GM18508 (cell line): ENCODE measurements at regions not wholly inside any gene's neighbourhood (a gene's known extent, or its start where the extent isn't known, plus 50 kb on each side); places are given as distances from the start of the nearest gene placed in this dataset.
"Not testable (repeated sequence)": the region's sequence is repeated elsewhere in the genome, so short reads cannot be mapped to it uniquely, and the experiment has no call there.

ENCODE experiments used
- ATAC-seq: cut with Tn5 transposase; IDR thresholded peaks from one replicate; pipeline ENCODE4 v1.9.1; 2021; ENCODE audit warnings: moderate number of reproducible peaks; ENCODE audit not compliant: insufficient read depth, unreplicated experiment

- ATAC-seq: no peak
Observed at GRCh38 chr12:42030588-42030987, 114.1 kb downstream of the GXYLT1 start.

- ATAC-seq: no peak
Observed at GRCh38 chr12:42027546-42027945, 117.1 kb downstream of the GXYLT1 start.

- ATAC-seq: no peak
Observed at GRCh38 chr12:42024495-42024830, 120.2 kb downstream of the GXYLT1 start.

- ATAC-seq: peak; percentile 90
Observed at GRCh38 chr12:42023733-42024494, 120.8 kb downstream of the GXYLT1 start.

GRCh38 chr12:42021937-42022336 is 122.7 kb downstream of the GXYLT1 start:
- not testable (repeated sequence) for ATAC-seq

- no peak for ATAC-seq
Observed at GRCh38 chr12:42021469-42021868, 123.2 kb downstream of the GXYLT1 start.

GRCh38 chr12:42020226-42020625 is 124.4 kb downstream of the GXYLT1 start:
- ATAC-seq: no peak

- ATAC-seq: no peak
Observed at GRCh38 chr12:42019746-42020145, 124.9 kb downstream of the GXYLT1 start.

GRCh38 chr12:42017051-42017450 is 127.6 kb downstream of the GXYLT1 start:
- ATAC-seq: no peak

GRCh38 chr12:42015051-42015461 is 129.6 kb downstream of the GXYLT1 start:
- no peak for ATAC-seq

- ATAC-seq: not testable (repeated sequence)
Observed at GRCh38 chr12:42012501-42012900, 132.2 kb downstream of the GXYLT1 start.

- no peak for ATAC-seq
Observed at GRCh38 chr12:42010715-42011114, 134.0 kb downstream of the GXYLT1 start.

- ATAC-seq: no peak
Observed at GRCh38 chr12:42010257-42010656, 134.4 kb downstream of the GXYLT1 start.

GRCh38 chr12:42008996-42009395 is 135.7 kb downstream of the GXYLT1 start:
- ATAC-seq: no peak

GRCh38 chr12:42003031-42003430 is 141.6 kb downstream of the GXYLT1 start:
- ATAC-seq: no peak

GRCh38 chr12:42002563-42002962 is 142.1 kb downstream of the GXYLT1 start:
- no peak for ATAC-seq

GRCh38 chr12:41998436-41998835 is 146.2 kb downstream of the GXYLT1 start:
- ATAC-seq: no peak

GRCh38 chr12:41993283-41993682 is 151.4 kb downstream of the GXYLT1 start:
- ATAC-seq: no peak

- ATAC-seq: no peak
Observed at GRCh38 chr12:41992692-41993215, 151.9 kb downstream of the GXYLT1 start.

GRCh38 chr12:41992022-41992421 is 152.7 kb downstream of the GXYLT1 start:
- ATAC-seq: no peak

- ATAC-seq: no peak
Observed at GRCh38 chr12:41988715-41989114, 156.0 kb downstream of the GXYLT1 start.

GRCh38 chr12:41986513-41986912 is 158.2 kb downstream of the GXYLT1 start:
- ATAC-seq: not testable (repeated sequence)
